GM21528 (cell line): ENCODE measurements at regions not wholly inside any gene's neighbourhood (a gene's known extent, or its start where the extent isn't known, plus 50 kb on each side); places are given as distances from the start of the nearest gene placed in this dataset.

Experiments used
- ATAC-seq: cut with Tn5 transposase; IDR thresholded peaks from one replicate; pipeline ENCODE4 v1.9.1; 2021; ENCODE audit warnings: mild to moderate bottlenecking, moderate library complexity; ENCODE audit not compliant: unreplicated experiment, low FRiP score

DNA sequence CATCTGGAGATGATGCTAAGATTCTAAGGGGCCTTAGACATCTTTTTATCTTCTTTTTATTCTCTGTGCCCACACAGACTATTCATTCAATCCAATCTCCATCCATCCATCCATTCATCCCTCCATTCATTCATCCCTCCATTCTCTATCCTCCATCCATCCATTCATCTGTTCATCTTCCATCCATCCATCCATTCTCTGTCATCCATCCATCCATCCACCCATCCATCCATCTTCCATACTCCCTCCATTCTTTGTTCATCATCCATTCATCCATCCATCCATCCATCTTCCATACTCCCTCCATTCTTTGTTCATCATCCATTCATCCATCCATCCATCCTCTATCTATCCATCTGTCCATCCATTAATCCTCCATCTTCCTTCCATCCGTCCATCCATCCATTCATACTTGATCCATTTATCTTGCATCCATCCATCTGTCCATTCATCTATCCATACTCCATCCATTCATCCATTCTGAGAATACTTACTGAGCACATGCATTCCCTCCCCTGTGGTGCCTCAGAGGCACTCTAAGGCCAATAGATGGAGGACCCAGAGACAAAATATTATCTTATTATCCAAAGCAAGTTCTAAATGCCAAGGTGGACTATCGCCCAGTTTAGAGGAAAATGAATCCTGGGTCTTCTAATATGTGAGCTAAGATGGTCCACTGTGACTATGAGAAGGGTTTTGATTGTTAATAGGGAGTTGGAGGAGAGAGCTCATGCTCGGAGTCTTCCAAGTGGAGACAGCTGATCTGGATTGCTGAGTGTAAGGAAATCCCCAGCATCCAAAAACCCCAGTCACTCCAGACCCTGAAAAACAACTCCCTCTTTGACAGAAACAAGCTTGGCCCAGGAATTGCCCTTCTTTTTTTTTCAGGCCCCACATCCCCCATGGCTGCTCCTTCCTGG, 152.6 kb upstream of the MYCN start:
- no peak for ATAC-seq

DNA sequence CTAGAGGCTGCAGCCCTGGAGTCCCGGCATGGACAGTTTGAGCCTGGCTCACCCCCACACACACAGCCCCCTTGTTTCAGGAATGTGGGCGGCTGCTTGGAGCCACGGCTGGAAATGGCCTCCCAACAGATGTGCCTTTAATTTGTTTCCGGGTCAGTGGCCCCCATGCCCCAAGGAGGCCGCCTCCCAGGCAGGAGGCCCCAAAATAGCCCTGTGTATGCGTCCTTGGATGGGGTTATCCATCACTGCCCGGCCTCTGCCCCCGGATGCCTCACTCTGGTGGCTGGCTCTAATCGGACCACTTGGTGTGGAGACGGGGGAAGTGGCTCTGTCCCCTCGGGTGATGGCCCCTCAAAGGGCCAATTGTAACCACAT, 151.9 kb upstream of the MYCN start:
- ATAC-seq, result no peak

DNA sequence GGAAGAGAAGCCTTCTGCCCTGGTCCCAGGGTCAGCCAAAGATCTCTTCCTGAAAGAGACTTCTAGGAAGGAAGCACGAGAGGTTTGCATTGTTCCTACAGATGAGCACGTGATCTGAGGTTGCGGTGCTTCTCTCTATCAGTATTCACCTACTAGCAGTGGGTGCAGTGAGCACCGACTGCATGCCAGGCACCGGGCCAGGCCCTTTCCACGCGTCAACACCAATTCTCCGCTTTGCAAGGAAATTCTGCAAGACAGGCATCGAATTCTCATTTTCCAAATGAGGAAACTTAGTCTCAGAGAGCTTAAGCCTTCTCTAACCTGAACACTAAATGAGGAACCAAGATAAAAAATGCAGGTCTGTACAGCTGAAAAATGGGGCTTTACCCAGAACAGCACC, 151.5 kb upstream of the MYCN start:
- no peak for ATAC-seq

DNA sequence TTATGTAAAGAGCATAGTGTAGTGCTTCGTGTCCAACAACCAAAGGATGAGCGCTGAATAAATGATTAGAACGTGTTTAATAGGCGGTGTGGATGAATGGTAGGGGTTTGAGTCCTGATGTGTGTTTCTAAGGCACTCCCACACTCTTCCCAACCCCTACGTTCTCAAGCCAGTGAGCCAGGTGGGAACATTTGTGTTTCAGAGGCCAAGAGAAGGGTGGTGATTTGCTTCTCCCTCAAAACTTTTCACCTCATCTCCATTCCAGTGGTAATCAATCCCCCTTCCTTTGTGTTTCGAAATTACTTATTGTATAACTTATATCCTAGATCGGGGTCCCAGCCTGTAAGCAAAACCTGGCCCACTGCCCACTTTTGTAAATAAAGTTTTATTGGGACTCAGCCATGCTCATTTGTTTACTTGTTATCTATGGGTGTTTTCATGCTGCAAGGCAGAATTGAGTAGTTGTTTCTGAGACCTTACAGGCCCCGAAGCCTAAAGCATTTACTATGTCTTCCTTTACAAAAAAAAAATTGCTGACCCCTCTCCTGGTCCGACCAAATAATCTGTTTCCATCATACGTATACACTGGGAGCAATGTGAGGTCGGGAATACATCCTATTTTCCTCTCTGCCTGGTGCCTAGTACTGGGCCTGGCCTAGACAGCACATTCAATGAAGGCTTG, 150.8 kb upstream of the MYCN start:
- ATAC-seq, result no peak

DNA sequence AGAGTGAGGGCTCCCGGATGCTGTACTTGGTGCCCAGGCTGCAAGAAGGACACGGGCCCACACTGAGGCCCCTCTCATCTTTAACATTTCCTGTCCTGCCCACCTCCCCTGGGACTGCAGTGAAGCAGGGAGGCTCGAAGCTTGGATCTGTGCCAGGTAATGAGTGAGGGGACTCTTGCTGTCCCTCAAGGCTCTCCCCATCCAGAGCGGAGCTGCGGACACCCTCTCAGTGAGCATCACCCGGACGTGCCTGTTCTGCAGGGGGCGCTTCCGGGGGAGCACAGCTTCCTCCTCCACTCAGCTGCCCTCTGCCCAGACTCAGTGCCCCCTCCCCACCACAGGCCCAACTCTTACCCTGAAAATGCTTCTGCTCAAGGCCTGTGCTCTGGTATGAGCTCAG, 150.0 kb upstream of the MYCN start:
- no peak for ATAC-seq

DNA sequence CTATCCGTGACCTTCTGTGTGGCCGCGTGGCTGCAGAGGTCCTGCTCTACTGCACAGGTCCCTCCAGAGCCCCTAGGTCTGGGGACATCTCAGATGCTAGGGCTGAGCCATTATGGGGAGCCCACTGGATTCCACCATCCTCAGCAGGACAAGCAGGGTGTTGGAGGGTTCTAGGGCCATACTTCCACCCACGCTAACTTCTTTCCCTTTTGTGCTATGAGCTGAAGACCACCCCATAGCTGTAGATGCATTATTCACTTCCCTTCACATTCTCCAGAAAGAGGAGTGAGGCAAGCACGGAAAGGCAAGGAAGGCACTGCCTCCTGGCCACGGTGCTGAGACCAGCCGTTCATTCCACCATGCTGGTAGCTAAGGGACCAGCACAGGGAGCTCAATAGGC, 149.5 kb upstream of the MYCN start:
- no peak for ATAC-seq

DNA sequence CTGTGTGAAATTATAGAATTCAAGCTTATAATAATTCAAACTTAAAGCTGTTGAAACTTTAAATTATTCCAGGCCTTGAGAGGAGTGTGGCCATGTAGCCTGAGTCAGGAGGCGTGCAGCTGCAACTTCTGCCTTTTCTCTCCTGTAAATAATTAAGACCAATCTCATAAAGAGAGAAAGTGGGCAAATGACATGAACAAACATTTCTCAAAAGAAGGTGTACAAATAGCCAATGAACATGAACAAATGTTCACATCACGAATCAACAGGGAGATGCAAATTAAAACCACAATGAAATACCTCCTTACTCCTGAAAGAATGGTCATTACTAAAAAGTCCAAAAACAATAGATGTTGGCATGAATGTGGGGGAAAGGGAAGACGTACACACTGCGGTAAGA, 149.1 kb upstream of the MYCN start:
- no peak for ATAC-seq

DNA sequence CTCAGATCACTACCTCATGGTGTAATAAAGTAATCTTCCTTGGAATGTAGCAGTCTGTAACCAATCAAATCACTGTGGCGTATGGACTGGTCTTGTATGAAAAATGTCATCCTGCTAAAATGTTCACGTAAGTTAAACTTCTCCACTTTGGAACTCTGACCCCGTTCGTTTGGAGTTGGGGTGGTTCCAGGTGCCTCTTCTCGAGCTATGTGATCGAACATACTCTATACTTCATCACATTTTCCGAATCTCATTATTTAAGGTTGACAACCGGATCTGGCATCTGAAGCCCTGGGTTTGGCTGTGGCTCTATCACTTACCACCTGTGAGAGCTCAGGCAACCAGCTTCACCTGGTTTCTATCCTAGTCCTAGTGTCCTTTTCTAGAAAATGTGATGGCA, 148.0 kb upstream of the MYCN start:
- ATAC-seq, result no peak

DNA sequence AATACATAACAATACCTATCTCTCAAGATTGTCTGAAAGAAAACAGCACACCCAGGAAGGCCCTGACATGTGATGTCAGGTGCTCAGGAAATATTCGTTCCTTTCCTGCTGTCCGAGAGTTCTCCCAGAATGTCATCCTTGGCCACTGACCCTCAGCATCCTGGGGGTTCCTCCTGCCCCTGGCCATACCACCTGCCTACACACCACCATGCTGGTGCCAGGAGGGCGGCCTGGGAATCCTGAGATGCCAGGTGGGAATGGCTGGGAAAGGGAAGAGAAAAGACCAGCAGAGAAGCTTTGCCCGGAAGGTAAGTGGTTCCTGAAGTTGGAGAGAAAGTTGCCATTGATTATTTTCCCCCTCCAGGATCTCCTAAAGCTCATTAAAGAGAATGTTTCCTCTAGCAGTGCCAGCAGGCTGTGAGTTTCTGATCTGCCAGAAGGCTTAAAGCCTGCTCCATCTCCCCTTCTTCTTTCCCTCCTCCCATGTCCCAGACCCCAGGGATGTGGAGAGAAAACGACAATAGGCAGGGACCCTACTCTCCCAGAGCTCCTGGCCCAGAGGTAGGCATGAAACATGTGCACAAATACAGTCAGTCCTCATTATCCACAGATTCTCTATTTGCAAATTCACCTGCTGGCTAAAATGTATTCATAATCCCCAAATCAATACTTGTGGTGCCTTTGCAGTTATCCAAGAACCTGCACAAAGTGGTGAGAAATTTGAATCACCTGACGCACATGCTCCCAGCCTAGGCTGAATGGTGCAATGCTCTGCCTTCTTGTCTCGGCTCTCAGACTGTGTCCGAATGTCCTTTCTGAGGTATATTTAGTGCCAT, 147.1 kb upstream of the MYCN start:
- ATAC-seq, result no peak

DNA sequence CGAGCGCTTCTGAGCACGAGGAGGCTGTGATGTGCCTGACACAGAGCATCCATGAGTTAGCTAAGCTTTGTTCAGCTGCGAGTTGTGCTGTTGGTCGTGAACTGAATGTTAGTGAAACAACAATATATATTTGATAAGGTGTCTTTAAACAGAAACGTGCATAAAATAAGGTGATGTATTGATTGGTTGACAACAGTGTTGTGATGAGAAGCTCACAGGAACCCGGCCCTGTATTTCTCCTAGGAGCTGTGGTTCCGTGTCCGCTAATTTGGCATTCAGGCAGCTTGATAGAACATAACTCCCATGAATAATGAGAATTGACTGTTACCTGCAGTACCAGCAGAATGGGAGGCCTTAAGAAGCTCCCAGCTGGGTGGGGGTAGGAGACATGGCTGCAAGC, 146.4 kb upstream of the MYCN start:
- ATAC-seq, result no peak

DNA sequence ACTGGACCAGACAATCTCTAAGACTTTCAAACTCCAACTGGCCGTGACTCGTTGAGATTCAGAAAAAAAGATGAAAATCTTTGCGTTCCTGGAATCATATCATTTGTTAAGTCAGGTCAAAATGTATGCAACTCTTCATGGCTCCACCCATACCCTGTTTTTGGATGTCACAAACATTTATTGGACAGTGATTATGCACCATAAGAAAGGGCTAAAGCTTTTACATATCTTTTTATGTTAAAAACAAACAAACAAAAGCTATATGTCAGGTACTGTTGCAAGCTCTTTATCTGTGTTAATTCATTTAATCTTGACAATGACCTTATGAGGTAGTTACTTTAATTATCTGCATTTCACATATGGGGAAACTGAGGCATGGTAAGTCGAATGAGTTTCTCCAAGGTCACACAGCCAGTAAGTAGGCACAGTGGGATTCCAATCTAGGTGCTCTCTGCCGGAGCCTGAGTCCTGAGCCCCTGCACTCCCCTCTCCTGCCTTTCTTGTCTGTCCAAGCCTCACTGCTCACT, 145.7 kb upstream of the MYCN start:
- ATAC-seq, result no peak

DNA sequence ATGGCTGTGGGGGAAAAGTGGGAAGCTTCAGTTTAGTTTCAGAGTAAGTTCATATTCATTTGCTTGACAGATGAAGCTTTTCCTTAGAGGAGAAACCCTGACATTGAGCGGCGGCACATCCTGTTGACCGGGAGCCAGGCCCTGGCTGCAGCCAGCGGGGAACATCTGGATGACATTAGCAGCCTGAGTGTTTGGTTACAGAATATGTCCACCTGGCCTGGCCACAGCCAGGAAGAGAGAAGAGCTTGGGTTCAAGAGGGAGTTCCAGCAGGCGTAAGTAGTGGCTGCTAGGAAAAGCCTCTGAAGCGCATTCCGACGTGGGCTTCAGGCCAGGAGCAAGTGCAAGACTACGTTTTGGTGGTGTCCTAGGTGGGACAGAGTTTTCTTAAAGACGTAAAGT, 144.9 kb upstream of the MYCN start:
- ATAC-seq, result no peak

DNA sequence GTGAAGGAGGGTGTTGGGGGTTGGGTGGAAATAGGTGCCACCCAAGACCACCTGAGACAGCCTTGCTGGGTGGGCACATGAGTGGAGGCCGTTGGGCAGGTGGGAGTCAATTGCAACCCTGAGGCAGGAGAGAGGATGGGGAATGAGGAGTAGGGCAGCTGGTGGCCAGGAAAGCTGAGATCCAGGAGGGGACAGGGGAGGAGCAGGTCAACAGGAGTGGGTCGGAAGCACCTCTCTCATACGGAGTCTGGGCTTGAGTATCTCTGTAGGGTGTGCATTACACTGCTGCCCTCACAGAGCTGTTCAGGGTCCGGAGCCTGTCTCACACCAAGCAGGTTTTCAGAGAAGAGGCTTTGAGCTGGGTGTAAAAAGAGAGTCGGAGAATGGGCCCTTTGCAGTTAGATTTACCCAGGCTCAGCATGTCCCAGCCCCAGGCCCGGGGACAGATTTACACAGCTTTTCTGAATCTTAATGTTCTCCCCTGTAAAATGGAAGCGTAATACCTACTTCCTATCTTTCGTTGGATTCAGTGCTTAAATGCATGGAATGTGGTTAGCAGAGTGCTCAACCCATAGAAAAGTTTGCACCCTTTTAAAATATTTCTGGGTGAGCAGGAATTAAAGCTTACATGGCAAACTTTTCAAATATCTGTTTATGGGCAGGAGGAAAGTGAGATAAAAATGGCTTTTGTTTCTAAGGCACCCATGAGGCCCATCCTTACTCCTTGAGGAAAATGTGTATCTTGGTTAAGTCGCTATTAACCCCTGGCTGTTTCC, 144.0 kb upstream of the MYCN start:
- ATAC-seq, result no peak

DNA sequence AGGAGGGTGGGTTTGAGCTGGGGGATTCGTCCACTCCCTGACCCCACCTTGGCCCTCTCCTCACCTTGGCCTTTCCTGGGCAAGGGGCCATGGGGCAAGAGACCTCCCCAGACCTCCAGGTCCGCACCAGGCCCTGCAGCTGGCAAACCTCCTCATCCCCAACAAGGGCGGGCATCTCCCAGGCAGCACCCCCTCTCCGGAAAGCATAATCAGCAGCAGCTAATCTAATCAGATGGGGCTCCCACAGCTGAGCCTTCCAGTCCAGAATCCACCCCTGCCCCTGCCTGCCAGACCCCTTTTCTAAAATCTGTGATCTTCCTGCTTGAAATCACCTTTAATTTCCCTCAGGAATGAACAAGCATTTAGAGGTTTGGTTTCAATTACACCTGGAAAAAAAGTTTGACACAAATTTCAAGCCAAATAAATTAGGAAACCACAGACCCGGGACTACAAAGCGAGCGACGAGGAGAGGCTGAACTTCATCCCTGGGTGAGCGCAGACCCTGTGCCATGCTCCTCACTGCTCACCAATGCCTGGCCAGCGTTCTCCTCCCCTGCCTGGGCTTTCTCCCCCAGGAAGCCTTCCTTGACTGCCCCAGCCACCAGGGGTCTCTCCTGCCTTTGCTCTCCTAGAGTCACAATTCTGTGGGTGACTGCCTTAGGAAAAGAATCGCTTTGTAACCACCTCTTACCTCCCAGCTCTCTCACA, 143.0 kb upstream of the MYCN start:
- no peak for ATAC-seq

DNA sequence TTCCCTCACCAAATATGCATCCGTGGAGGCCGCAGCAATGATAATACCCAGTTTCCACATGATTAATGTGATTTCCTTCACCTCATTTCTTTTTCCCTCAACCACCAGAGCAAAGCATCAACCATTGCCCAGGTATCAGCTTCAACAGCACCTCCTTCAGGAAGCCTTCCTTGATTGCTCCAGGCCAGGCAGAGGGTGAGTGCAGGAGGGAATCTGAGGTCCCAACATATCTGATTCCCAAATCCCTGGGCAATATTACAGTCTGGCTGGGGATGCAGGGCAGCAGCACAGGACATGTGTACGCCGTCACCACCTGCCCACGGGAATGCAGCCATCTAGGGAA, 142.4 kb upstream of the MYCN start:
- no peak for ATAC-seq

DNA sequence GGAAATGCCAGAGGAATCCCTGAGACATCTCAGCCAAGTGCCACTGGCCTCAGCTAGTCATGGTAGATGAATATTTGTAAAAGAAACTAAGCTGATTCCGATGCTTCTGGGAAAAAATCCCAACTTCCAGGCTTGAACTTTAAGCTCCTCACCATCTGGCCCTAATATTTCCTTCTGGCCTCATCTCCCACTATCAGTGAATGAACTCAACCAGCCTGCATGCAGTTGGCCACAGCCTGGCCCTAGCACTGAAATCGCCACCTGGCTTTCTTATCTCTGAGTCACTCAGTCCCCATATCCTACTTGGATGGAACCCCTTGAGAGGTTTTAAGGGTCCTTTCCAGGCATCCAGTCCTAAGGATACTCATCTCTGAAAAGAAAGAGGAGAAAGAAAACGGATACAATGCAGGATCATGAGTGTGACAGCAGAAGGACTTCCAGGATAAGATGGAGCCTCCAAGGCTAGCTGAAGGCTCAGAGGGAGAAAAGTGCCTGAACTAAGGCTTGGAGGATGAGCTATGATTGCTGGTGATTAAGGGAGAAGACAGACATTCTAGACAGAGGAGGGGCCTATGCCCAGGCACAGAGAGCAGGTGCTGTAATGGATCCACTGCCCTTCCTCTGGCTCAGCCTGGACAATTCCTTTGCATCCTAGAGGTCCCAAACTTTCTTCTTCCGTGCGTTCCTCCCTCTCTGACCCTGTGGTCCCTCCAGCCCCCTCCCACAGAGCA, 141.5 kb upstream of the MYCN start:
- no peak for ATAC-seq

DNA sequence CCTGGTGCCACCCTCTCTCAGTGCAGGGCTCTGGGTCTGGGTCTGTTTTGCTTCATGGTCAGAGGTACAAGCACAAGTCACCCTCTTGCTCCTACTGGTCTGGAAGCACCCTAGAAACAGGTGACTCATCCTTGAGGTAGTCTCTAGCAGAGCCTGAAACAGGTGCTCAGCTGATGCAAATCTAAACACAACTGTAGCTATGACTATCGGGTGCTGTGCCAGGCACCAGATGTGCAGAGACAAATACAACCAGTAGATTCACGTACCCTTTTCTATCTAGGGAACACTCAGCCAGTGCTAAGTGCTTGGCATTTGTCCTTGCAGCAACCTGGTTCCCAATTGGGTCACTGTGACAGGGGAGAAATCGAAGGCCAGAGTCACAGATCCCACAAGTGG, 140.9 kb upstream of the MYCN start:
- no peak for ATAC-seq

DNA sequence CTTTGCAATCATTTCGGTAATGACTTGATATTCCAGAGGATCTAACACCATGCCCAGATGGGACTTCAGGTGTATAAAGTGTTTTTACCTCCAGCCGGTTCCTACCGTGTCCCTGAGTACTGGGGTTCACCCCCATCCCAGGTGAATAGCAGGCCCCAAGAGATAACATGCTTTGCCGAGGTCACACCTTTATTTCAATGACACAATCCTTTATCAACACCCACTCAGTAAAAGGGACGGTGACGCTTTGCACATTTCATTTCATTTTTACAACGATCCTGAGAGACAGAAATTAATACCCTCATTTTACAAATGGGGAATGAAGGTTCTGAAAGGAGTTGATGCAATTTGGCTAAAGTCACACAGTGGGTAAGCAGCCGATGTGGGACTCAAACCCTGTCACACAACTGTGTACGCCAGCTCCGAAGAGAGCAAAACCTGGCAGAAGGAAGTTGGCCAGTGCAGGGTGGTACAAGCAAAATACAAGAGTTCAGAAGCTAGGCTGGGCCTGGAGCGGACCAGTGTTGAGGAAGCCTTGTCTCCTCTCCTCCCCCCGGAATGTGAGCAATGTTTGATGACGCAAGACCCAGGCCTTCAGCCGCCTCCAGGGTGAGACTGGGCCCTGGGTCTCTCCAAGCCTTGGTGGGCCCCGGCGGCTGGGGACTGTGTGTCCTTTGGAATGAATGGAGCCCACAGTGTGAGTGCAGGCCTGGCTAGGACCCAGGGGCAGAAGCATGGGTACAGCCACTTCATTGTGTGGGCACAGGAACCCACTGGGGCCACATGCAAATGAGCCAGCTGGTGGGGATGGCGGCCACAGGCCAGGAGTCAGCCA, 139.6 kb upstream of the MYCN start:
- ATAC-seq, result no peak
